Vagina (tissue), 2 donors: ENCODE measurements at regions not wholly inside any gene's neighbourhood (a gene's known extent, or its start where the extent isn't known, plus 50 kb on each side); places are given as distances from the start of the nearest gene placed in this dataset.

Experiments
- DNase-seq, 2 donors: peaks; one replicate each; pipeline ENCODE4 v3.0.0-alpha.2; 2017; ENCODE audit errors: extremely low spot score in 2 of 2
- H3K27ac ChIP-seq: fragments of 200-600 bp; sonication (generic); one replicate; pipeline ENCODE4 v1.5.1; 2019
- H3K27me3 ChIP-seq: fragments of 200-600 bp; sonication (generic); one replicate; pipeline ENCODE4 v1.5.1; 2019
- H3K36me3 ChIP-seq, 2 donors: fragments of 200-600 bp; sonication (generic); one replicate each; pipeline ENCODE4 v1.5.1; 2017 to 2019
- H3K4me1 ChIP-seq: fragments of 200-600 bp; sonication (generic); one replicate; pipeline ENCODE4 v1.5.1; 2019
- H3K4me3 ChIP-seq, 2 donors: fragments of 200-600 bp; sonication (generic); 1 replicate in 1 of 2; 2 replicates in 1 of 2; pipeline ENCODE4 v1.5.1; 2016 to 2019
- H3K9me3 ChIP-seq: fragments of 200-600 bp; sonication (generic); one replicate; pipeline ENCODE4 v1.5.1; 2019
- CTCF ChIP-seq, 3 experiments: fragments of 450-650 bp in 2 of 3; fragments of 200-600 bp in 1 of 3; sonication (generic) in 1 of 3; IDR thresholded peaks; one replicate each; pipeline ENCODE4 v1.5.1; 2017 to 2019; ENCODE audit warnings: antibody characterized with exemption in 3 of 3, mild to moderate bottlenecking in 2 of 3, moderate library complexity in 2 of 3
- POLR2A ChIP-seq, 2 donors: fragments of 450-650 bp; IDR thresholded peaks; one replicate each; pipeline ENCODE4 v1.6.1; 2017; ENCODE audit warnings: antibody characterized with exemption in 2 of 2, mild to moderate bottlenecking in 2 of 2, moderate library complexity in 2 of 2
- POLR2AphosphoS5 ChIP-seq, 2 donors: sonication (generic); formaldehyde crosslinking; IDR thresholded peaks; one replicate each; pipeline ENCODE4 v1.9.0; 2017; ENCODE audit warnings: antibody characterized with exemption in 2 of 2, mild to moderate bottlenecking in 2 of 2, low read depth in 1 of 2; ENCODE audit not compliant: insufficient read depth in 1 of 2
- intact Hi-C: fragments of 100-400 bp; cut with DNase I; formaldehyde crosslinking; loops from one replicate; pipeline ENCODE4 v1.15.1; 2023

- Histone ChIP-seq H3K27ac (no peak overlapping the region), H3K4me3 (no peak overlapping the region), H3K4me1 (no peaks in the 10 kb centered on the region), H3K9me3 (no peaks in the 10 kb centered on the region), H3K27me3 (no peaks in the 10 kb centered on the region), H3K36me3 (no peaks in the 10 kb centered on the region)
- no peak for TF ChIP-seq CTCF (IDR thresholded peaks at IDR 0.05)
- no peak for TF ChIP-seq POLR2A (IDR thresholded peaks at IDR 0.05)
- no peak for TF ChIP-seq POLR2AphosphoS5 (IDR thresholded peaks at IDR 0.05; ENCODE audit: insufficient read depth in 1 of 2, low read depth in 1 of 2)
- no peak for DNase-seq
- intact Hi-C loops: no loop called here
These were observed 1149.1 kb upstream of the PCDH20 start for GRCh38 chr13:62564770-62565169.

DNA sequence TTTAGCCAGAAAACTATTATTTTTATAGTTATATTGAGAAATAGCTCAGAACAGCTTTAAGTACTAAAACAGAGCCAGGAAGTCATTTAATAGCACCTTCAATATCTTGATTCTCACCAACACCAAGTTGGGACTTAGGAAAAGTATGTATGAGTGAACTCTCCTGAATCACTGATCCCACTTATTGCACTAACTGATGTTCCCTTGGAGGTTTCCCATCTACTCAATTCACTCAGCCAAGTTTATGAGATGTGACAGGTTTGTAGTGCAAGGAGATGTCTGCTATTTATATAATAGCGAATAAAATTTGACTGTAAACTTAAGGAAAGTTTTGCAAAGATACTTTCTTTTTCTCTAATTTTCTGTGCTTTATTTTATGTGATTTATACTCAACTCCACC is 1147.6 kb upstream of the PCDH20 start:
- intact Hi-C loops: no loop called here
- no peaks in the 10 kb centered on the region for H3K27me3 ChIP-seq
- no peak for TF ChIP-seq CTCF (IDR thresholded peaks at IDR 0.05)
- TF ChIP-seq POLR2A (IDR thresholded peaks at IDR 0.05): no peak
- no peak for TF ChIP-seq POLR2AphosphoS5 (IDR thresholded peaks at IDR 0.05; ENCODE audit: insufficient read depth in 1 of 2, low read depth in 1 of 2)
- H3K4me3 ChIP-seq: no peak overlapping the region
- H3K9me3 ChIP-seq: no peaks in the 10 kb centered on the region
- no peak overlapping the region for H3K27ac ChIP-seq
- H3K4me1 ChIP-seq: no peaks in the 10 kb centered on the region
- no peak for DNase-seq
- H3K36me3 ChIP-seq: no peaks in the 10 kb centered on the region

DNA sequence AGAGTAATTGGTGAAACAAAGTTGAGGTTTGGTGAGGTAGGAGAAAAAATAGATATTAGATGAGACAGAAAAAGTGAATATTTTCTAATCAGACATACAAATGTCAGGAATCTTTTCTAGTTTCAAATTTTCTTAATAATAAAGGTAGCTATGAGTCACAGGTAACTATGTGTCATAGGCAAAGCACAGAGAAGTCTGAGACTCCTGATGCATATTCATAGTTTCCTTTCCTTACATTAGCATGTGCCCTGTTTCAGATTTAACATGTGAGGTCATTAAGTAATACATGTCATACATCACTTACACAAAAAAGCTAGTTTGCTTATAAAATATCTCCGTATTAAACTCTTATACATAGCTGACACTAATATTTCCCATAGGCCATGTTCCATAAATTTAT is 1141.3 kb upstream of the PCDH20 start:
- H3K27me3 ChIP-seq: no peaks in the 10 kb centered on the region
- no peaks in the 10 kb centered on the region for H3K4me1 ChIP-seq
- no peaks in the 10 kb centered on the region for H3K9me3 ChIP-seq
- DNase-seq: no peak
- H3K36me3 ChIP-seq: no peaks in the 10 kb centered on the region
- H3K4me3 ChIP-seq: no peak overlapping the region
- TF ChIP-seq CTCF (IDR thresholded peaks at IDR 0.05) (no peak), POLR2A (IDR thresholded peaks at IDR 0.05) (no peak), POLR2AphosphoS5 (IDR thresholded peaks at IDR 0.05; ENCODE audit: insufficient read depth in 1 of 2, low read depth in 1 of 2) (no peak)
- H3K27ac ChIP-seq: no peak overlapping the region
- intact Hi-C loops: no loop called here

DNA sequence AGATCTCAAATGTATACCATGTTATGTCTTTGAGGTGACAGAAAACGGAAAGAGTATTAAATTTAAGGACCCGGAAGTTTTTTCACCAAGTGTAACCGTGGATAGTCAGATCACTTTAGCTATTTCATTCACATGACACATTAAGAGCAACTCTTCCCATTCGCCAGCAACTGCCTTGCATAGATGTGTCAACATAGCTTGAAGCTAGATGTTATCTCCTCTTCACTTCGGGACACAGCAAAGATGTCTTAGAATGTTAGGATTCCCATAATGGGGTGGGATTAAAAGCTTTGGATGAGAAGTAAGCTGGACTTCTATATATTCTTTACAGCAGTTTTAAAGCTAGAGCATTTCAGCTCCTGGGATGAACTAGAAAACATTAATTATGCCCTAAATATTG is 1135.9 kb upstream of the PCDH20 start:
- intact Hi-C loops: no loop called here
- no peak for TF ChIP-seq CTCF (IDR thresholded peaks at IDR 0.05)
- no peak for TF ChIP-seq POLR2A (IDR thresholded peaks at IDR 0.05)
- no peak for TF ChIP-seq POLR2AphosphoS5 (IDR thresholded peaks at IDR 0.05; ENCODE audit: insufficient read depth in 1 of 2, low read depth in 1 of 2)

DNA sequence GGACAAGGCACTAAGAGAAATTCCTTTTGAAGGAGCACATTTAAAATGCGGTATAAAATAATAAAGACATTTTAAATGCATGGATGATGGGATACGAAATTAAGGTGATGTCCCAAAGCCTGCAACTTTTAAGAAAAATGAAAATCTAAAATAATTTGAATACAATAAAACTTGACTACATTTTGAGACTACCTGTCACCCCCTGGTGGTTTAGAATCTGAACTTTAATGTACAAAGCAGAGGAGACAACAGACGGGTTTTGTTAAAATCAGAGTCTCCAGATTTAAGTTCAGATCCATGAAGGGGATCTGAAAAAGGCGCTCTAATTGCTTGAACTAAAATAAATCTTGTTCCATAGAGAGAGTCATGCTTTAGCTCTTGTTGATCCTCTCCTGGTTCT is 1129.3 kb upstream of the PCDH20 start:
- no peak overlapping the region for H3K27ac ChIP-seq
- TF ChIP-seq POLR2A (IDR thresholded peaks at IDR 0.05) (no peak), POLR2AphosphoS5 (IDR thresholded peaks at IDR 0.05; ENCODE audit: insufficient read depth in 1 of 2, low read depth in 1 of 2) (no peak), CTCF (IDR thresholded peaks at IDR 0.05) (no peak)

More for the DNA sequence above, 1135.9 kb upstream of the PCDH20 start:
- DNase-seq: no peak
- H3K9me3 ChIP-seq: no peaks in the 10 kb centered on the region
- H3K27ac ChIP-seq: no peak overlapping the region
- H3K4me3 ChIP-seq: no peak overlapping the region
- H3K4me1 ChIP-seq: no peaks in the 10 kb centered on the region
- no peaks in the 10 kb centered on the region for H3K27me3 ChIP-seq
- H3K36me3 ChIP-seq: no peaks in the 10 kb centered on the region

More for the DNA sequence above, 1129.3 kb upstream of the PCDH20 start:
- no peak overlapping the region for H3K4me3 ChIP-seq
- H3K9me3 ChIP-seq: no peaks in the 10 kb centered on the region
- H3K4me1 ChIP-seq: no peaks in the 10 kb centered on the region
- no peaks in the 10 kb centered on the region for H3K27me3 ChIP-seq
- no peaks in the 10 kb centered on the region for H3K36me3 ChIP-seq
- intact Hi-C loops: no loop called here
- DNase-seq: no peak
